DMS 273 treated with DMSO at 0.1 percent for 48 hours (cell line): ENCODE measurements at regions not wholly inside any gene's neighbourhood (a gene's known extent, or its start where the extent isn't known, plus 50 kb on each side); places are given as distances from the start of the nearest gene placed in this dataset.

Source experiments
- DNase-seq: peaks from one replicate; lab custom pipeline; 2025; lab: John Stamatoyannopoulos, UW

DNA sequence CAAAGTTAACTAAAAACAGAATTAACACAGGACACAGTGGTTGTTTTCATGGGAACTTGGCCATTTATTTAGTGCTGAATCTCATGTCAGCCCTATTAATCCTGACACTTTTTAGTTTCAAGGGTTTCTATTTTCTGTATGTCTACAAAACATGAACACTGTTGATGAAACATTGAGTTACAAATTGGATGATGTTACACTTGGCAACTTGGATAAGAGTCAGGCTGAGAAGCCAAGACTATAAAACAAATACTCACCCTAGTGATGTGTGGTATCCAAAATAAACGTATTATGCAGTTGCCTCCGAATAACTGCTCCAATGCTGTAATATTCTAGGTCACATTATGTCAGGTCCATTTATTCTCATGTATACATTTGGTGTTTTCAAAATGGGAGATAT lies 349.6 kb downstream of the ZIC1 start:
- no peak for DNase-seq

DNA sequence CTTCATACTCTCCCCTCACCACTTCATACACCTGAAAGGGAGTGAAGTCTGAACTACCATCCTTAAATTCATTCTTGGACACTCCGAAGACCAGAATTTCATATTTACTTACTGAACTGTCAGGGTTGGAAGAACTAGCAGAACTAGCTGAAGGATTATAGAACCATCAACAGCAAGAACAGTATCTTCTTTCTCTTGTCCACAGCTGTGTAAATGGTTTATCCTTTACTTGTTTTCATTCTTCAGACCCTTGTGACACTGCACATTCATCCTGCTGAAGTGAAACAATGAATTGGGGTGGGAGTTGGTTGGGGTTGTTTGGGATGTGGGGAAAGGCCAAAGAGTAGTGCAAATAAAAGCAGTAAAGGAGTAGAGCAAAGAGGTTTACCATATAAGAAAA lies 350.9 kb downstream of the ZIC1 start:
- no peak for DNase-seq

DNA sequence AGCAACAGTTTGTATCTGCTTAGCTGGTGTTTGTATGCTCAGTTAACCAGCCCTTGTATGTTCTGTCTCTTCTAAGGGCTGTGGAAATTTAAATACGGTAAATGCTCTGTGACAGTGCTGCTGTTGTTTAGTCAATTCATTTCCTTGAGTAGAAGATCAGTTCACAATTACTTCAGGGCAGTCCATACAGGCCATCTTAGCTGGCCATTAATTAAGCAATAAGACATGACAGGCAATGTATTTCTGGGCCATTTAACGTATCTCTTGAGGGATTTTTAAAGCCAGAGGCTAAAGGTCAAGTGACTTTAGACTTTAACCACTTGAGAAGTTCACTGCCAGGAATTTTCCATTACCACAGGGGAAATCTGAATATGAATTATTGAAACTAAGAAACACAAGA lies 351.8 kb downstream of the ZIC1 start:
- DNase-seq = no peak

DNA sequence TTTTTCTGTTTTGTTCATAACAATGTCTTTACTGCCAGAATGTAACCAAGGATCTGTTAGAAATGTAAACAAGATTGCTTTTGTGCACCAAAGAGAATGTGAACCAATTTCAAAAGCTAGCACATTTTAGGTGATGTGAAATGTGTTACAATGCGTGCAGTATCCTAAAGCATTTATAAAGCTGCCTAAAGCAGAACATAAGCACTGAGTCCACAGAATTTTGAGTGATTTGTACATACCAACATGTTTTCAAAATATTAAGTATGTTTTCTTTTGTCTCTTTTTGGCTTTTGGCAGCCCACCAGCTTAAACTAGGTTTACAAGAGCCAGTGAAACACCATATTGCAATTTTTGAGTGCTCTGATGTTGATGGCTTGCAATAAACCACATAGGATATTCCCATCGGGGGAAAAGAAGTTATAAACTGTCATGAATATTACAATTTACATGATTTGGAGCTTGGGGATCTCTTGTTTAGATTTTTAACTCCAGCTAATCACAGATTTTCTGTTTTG lies 364.0 kb downstream of the ZIC1 start:
- DNase-seq = no peak

DNA sequence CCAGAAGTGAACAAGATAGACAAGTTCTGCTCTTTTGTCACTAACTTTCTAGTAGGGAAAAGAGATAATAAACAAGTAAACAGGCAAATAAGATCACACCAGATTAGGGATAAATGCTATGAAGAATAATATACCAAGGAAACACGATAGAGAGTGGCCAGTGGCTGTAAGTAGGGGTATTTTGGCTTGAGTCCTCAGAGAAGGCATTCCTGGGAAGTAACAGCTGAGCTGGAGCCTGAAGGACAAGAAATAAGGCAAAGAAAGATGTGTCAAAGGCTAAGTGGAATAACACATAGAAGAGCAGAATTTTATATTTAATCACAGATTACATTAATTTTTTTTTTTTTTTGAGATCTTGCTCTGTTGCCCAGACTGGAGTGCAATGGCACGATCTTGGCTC lies 366.2 kb downstream of the ZIC1 start:
- DNase-seq = no peak

DNA sequence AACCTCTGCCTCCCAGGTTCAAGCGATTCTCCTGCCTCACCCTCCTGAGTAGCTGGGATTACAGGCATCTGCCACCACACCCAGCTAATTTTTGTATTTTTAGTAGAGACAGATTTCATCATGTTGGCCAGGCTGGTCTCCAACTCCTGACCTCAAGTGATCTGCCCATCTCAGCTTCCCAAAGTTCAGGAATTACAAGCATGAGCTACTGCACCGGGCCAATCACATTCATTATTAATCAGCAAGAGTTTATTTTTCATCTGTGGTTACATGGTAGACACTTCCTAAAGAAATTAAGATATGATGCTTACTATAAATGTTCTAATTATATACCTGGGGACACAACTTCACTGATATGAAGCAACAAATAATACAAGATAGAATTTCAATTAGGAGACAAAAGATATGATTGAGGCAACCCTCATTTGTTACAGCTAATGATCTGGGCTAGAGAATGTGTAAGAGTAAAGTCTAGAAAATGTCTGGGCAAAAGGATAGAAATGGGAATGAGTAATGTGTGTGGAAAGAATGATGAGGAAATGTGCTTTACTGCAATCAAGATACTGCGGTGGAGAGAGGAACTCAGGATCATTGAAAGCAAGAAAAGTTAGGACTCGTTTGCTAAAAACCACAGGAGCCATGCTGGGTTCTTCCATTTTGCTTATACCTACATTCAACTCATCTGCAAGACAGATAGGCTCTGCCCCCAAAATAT lies 366.8 kb downstream of the ZIC1 start:
- DNase-seq = no peak

DNA sequence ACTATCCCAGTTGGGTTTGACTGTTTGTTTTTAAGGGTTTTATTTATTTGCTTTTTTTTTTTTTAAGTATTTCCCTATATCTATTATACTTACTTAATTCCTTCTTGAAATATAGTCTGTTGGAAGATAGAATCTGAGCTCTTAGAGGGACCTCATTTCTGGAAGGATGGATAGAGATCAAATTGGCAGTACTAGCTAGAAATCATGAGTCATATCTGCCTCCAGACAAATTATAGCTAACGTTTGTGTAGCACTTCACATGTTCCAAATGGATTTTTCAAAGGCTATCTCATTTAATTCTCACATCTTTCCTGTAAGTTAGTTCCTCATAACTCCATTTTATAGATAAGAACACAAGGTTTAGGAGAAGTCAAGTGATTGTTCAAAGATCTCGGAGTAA lies 384.7 kb downstream of the ZIC1 start:
- no peak for DNase-seq

DNA sequence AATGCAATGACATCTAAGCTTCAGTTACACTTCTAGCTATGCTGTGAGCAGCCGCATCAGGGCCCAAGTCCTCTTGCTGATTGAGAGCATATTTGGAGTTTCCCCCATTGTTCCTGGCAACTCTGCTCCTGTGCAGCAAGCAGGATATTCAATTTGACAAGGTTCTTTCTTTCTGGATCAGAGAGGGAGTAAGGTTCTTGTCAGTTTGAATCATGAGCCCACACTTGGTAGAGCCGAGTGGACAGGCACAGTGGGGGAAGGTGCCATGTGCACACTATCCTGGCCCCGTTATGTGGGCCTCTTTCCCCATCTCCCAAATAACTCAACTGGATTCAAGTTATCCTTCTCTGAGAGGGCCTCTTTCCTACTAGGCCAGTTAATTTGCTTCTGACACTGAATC lies 385.4 kb downstream of the ZIC1 start:
- no peak for DNase-seq

DNA sequence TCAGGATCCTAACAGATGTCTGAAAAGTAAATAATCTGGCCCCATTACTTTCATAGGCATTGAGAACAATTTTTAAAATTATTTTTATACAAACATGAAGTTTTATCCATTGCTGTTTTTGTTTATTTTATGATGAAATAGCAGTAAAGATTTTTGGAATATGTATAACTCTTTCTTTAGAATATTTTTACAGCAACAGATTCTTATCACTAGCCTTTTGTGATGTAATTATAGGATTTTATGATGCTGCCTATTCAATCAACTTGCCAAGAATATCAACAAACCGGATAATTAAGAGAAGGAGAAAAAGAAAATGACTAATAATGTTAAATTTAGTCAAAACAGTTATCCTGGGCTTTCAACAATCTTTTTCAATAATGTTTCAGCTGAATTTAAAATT lies 386.3 kb downstream of the ZIC1 start:
- no peak for DNase-seq

DNA sequence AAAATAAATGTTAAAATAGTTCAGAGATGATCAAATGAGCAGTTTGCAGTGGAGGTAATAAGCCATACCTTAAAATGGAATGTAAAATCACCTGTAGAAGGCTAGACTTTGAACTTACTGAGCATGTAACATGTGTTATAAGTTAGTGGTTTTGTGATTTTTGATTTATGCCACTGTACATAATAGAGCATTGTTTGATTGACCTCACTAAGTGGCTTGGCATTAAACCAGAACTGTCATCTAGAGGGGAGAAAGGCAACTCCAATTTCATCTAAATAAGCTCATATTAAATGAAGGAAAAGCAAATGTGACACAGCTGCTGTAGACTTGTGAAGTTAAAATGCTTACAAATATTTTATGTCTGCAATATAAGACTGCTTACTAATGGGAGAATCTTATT lies 387.9 kb downstream of the ZIC1 start:
- no peak for DNase-seq

DNA sequence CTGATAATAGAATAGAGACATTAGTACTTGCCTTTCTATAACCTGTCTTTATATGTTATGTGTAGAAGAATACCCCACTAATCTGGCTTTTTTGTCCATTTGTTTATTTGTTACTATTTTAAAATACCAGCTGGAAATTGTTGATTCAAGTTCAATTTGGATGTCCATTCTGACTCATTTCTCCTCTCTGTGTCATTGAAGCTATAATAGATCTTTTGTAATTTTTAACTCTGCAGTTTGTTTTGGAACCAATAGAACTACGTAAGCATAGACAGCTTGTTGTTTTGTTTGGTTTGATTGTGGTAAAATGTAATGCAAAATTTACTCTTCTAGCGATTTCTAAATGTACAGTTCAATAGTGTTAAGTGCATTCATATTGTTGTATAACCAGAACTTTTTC lies 390.4 kb downstream of the ZIC1 start:
- DNase-seq = no peak

DNA sequence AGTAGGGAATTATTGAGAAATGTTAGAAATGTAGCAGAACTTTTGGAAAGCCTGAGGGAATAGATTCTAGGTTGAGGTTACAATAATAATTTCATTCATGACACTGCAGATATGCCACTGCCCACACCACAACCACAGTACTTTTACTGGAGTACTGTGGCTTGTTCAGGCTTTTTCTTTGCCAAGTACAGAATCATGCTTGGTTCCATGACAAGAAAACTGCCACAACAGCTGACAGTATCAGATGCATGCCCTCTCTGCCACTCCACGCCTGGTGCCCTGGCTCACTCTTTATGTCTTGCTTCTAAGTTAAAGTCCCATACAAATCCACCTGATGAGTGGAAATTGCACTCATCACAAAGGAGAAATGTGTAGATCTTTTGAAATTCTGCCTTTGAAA lies 398.6 kb downstream of the ZIC1 start:
- DNase-seq = no peak

DNA sequence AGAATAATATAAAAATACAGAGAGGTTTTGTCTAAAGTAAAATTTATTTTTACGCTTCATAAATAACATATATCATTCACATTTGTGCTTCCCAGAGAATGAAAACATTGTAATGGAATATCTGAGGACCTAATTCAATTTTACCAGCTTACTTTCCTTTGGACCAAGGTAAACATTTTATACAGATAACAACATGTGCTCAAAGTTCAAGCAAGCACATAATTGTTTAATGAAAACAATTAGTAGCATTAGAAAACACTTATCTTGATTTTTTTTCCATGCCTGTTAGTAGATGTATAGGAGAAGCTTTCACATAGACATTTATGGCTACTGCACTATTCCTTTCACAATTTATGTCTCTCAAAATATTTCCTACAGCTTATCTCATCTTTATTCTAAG lies 400.0 kb downstream of the ZIC1 start:
- DNase-seq = no peak

DNA sequence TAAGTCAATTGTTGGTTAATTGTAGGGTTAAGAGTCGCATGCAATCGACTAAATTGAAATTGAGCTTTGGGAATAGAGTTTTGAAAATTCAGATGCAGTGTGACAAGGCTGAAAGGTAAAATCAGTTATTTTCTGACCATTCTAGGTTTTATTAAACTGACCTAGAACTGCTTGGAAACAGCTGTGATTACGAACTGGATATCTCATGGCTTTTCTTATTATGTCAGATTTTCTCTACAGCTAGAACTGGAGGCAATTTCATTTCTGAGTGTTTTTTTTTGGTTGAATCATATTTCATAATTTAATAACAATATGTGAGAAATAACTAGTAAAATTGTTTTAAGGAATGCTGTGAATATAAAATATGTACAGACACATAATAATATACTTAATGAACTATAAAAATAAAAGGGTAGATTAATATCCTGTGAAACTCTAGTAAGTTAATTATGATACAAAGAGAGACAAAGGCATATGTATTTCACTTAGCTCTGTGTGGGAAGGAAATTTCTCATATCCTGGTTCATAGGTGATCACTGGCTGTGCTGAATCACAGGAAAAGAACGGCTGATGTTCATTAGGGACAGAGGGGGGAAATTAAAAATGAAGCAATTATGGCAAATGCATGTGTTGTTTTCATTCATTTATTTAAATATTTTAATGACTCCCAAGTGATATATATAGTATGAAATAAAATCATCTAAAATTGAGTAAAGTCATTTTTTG lies 403.2 kb downstream of the ZIC1 start:
- no peak for DNase-seq

DNA sequence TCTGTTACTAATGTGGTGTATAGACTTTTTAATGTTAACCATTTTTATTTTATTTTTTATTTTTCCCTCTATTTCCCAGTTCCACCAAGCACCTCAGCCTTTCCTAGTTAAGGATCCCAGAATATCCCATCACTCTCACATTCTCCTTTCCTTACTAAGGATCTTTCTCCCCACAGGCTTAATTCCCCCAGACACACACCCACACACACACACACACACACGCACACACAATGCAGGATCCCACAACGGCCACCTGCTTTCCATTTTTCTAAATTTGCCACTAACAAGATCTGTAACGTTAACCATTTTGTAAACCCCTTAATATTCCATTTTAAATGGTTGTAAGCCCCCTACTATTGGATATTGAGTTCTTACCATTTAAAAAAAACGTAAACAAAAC lies 404.1 kb downstream of the ZIC1 start:
- no peak for DNase-seq

DNA sequence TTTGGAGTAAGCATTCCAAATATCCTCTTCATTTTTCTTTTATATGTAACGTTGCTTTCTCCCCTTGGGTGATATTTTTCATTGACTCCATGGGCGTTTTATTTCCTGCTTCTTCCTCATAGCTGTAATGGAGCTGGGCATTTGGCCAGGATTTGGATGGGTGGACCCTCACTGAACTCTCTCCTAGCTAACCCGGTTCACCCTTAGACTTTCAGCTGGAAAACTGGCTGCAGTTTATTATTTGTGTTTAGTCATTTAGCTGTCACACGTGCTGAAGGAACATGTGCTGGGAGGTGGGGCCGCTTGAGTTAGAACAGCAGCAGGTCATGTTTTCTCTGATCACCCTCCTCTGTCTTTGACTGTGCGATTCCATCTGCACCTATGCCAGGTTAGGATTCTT lies 407.6 kb downstream of the ZIC1 start:
- no peak for DNase-seq

DNA sequence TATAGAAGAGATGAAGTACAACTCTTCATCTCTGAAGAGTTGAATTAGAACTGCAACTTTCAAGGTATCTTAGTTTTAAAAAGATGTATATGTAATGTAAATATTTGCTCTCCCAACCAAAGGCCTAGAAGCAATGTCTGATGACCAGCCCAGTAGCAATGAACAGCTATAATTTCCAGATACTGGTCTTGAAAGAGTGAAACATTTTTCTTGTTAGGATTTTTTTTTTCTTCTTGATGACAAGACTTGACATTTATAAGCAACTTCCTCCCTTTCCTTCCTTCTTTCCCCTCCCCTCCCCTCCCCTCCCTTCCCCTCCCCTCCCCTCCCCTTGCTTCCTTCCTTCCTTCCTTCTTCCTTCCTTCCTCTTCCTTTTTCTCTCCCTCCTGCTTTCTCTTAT lies 423.4 kb downstream of the ZIC1 start:
- DNase-seq = no peak

DNA sequence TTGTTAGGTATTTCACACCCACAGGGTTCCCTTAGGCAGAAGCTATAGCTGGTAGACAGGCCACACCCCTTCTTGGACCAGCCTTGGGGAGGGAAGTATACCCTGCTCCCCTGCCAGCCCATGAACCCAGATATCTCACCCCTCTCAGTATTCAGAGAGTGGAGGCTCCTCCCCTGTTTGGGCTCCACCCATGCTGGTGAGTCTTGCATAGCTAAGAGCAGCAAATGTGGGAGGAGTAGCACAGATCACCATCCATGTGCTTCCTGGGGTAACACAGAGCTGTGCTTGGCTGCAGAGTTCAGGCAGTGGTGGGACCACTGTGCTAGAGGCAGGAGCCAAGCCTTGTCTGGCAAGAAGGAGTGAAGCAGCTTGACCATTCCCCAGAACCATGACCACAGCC lies 427.2 kb downstream of the ZIC1 start:
- no peak for DNase-seq

DNA sequence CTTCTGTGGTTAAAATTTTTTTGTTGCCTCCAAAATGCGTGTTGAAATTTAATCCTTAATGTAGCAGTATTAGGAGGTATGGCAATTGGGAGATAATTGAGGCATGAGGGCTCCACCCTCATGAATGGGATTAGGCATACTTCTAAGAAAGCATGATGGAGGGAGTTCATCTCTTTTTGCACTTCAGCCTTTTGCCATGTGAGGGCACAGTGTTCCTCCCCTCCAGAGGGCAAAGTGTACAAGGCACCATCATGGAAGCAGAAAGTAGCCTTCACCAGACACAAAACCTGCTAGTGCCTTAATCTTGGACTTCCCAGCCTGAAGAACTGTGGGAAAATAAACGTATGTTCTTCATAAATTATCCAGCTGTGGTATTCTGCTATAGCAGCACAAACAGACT lies 429.5 kb downstream of the ZIC1 start:
- DNase-seq = no peak

DNA sequence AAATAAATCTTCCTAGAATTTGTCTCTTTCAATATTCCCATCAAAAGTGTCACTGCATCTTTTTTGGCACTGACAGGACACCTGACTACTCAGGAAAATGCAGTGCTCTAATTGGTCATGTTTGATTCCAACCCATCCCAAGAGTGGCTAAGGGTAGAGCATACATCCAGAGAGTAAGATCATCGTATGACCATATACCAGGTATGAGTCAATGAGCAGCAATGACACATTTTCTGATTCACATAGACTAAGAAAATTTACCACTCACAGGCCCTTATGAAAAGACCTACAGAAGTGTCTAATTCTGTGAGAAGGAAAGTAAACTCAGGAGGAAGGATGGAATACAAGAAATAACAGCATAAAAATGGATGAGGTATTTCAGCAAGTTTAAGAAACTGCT lies 434.2 kb downstream of the ZIC1 start:
- no peak for DNase-seq

DNA sequence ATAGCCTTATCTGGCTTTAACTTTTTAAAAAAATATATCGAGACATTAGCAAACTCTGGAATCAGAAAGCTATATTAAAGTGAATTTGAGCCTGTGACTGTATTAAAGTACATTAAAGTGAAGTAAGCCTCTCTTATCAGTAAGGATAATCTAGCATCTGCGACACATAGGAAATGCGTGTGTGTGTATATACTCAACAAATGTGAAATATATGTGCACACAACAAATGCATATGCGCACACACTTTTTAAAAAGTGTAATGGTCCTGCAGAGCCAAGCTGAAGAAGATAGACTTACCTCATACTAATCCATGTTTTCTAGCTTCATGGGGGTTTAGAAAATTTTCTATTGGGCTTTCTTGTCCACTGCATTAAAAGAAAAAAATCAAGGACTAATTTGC lies 437.1 kb downstream of the ZIC1 start:
- DNase-seq = no peak

DNA sequence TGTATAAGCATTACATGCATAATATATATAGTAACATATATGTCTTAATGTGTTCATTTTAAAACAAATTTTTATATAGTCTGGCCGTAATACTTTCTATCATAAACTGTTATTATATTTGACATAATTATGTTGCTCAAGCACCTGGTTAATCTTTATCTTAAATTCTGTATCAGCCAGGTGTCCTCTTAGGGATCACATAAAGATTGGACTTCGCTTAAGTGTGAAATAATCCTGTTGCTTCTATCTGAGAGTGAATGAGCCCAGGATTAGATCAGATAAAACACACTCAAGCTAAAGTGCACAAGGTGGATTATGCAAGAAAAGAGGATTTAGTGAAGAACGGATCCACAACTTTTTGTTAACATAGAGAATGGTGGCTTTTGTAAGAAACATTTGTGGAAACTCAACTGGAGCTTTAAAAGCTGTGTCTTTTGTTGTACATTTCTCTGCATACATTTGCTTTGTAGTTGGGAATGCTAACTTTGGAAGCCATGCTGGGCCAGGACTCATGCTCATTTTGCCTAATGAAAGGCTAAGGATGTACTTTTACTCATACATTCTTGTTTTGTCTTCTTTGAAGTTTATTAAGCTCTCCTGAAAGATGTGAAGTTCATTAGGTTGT lies 437.8 kb downstream of the ZIC1 start:
- no peak for DNase-seq

DNA sequence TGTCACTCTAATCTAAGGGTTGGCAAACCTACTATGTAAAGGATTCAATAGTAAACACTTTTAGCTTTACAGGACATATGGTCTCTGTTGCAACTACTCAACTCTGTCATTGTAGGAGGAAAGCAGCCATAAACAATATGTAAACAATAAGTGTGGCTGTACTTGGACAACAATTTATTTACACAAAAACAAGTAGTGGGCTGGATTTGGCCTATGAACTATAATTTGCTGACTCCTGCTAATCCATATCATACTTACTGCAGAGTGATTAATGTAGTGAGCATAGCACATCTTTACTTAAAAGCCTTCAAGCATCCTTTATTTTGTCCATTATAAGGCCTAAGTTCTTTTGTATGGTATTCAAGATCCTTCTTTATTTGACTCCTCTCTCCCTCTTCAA lies 441.9 kb downstream of the ZIC1 start:
- DNase-seq = no peak
